Activated CD8-positive, alpha-beta T cell treated with anti-CD3 and anti-CD28 coated beads for 36 hours (primary cell): ENCODE measurements at regions not wholly inside any gene's neighbourhood (a gene's known extent, or its start where the extent isn't known, plus 50 kb on each side); places are given as distances from the start of the nearest gene placed in this dataset.

ENCODE experiments used
- ATAC-seq: fragments of 200-7000 bp; cut with Tn5 transposase; one replicate; pipeline ENCODE4 v1.10.0; 2021; ENCODE audit warnings: mild to moderate bottlenecking, moderate library complexity
- CTCF ChIA-PET: fragments of 350-600 bp; sonication (Branson Sonifier 250); formaldehyde crosslinking; loops from one replicate; lab custom pipeline; 2021; ENCODE audit warnings: antibody characterized with exemption; lab: Charles Lee
- POLR2A ChIA-PET: fragments of 350-600 bp; sonication (Branson Sonifier 250); formaldehyde crosslinking; loops from one replicate; lab custom pipeline; 2021; ENCODE audit warnings: antibody characterized with exemption; lab: Charles Lee
- DNase-seq: peaks from one replicate; pipeline ENCODE4 v3.0.0-alpha.2; 2020
- H3K27ac Mint-ChIP-seq: one replicate; pipeline ENCODE4 v1.8.0; 2021; ENCODE audit warnings: mild to moderate bottlenecking, mixed read lengths
- H3K27me3 Mint-ChIP-seq: one replicate; pipeline ENCODE4 v1.8.0; 2021; ENCODE audit warnings: mixed read lengths
- H3K36me3 Mint-ChIP-seq: one replicate; pipeline ENCODE4 v1.8.0; 2021; ENCODE audit warnings: low read depth, mixed read lengths
- H3K4me1 Mint-ChIP-seq: one replicate; pipeline ENCODE4 v1.8.0; 2021; ENCODE audit warnings: low read depth, mixed read lengths
- H3K4me3 Mint-ChIP-seq: one replicate; pipeline ENCODE4 v1.8.0; 2021; ENCODE audit warnings: mild to moderate bottlenecking, moderate library complexity, mixed read lengths
- H3K9me3 Mint-ChIP-seq: one replicate; pipeline ENCODE4 v1.8.0; 2021; ENCODE audit warnings: mixed read lengths
- CTCF ChIP-seq: fragments of 200-600 bp; IDR thresholded peaks from one replicate; pipeline ENCODE4 v1.8.0; 2022; ENCODE audit warnings: antibody characterized with exemption, mild to moderate bottlenecking
- intact Hi-C: fragments of 100-400 bp; cut with micrococcal nuclease; formaldehyde crosslinking; loops from one replicate; pipeline ENCODE4 v1.10.0; 2022

GRCh38 chr18:24817150-24817549, 356.7 kb downstream of the HRH4 start:
- DNase-seq (no peak), ATAC-seq (no peak)
- TF ChIP-seq CTCF: no peak
- Mint-ChIP-seq H3K9me3 (no peaks in the 10 kb centered on the region), H3K27ac (no peak overlapping the region), H3K4me3 (no peak overlapping the region), H3K4me1 (no peaks in the 10 kb centered on the region), H3K27me3 (no peaks in the 10 kb centered on the region), H3K36me3 (no peaks in the 10 kb centered on the region)
- POLR2A ChIA-PET: no interaction called here
- CTCF ChIA-PET: no interaction called here
- intact Hi-C loops: no loop called here

- Mint-ChIP-seq H3K27me3 (no peaks in the 10 kb centered on the region), H3K9me3 (no peaks in the 10 kb centered on the region), H3K36me3 (no peaks in the 10 kb centered on the region), H3K27ac (no peak overlapping the region), H3K4me1 (no peaks in the 10 kb centered on the region), H3K4me3 (no peak overlapping the region)
- POLR2A ChIA-PET: no interaction called here
- ATAC-seq: no peak
- no peak for DNase-seq
- CTCF ChIA-PET: no interaction called here
- intact Hi-C loops: no loop called here
- TF ChIP-seq CTCF: no peak
Observed at GRCh38 chr18:24817587-24818371, 357.3 kb downstream of the HRH4 start.

GRCh38 chr18:24818441-24818840, 358.0 kb downstream of the HRH4 start:
- ChIA-PET POLR2A (no interaction called here), CTCF (no interaction called here)
- intact Hi-C loops: no loop called here
- no peaks in the 10 kb centered on the region for H3K27me3 Mint-ChIP-seq
- ATAC-seq (no peak), DNase-seq (no peak)
- no peak overlapping the region for H3K4me3 Mint-ChIP-seq
- H3K27ac Mint-ChIP-seq: no peak overlapping the region
- no peaks in the 10 kb centered on the region for H3K36me3 Mint-ChIP-seq
- no peaks in the 10 kb centered on the region for H3K4me1 Mint-ChIP-seq
- H3K9me3 Mint-ChIP-seq: no peaks in the 10 kb centered on the region
- TF ChIP-seq CTCF: no peak

GRCh38 chr18:24819141-24819890, 358.9 kb downstream of the HRH4 start:
- Mint-ChIP-seq H3K27ac (no peak overlapping the region), H3K4me1 (no peaks in the 10 kb centered on the region), H3K36me3 (no peaks in the 10 kb centered on the region), H3K27me3 (no peaks in the 10 kb centered on the region), H3K4me3 (no peak overlapping the region), H3K9me3 (no peaks in the 10 kb centered on the region)
- no peak for ATAC-seq
- intact Hi-C loops: no loop called here
- no peak for TF ChIP-seq CTCF
- DNase-seq: no peak
- POLR2A ChIA-PET: no interaction called here
- CTCF ChIA-PET: no interaction called here

- H3K27me3 Mint-ChIP-seq: peaks cover 2% of the 10 kb centered on the region
- CTCF ChIA-PET: no interaction called here
- ATAC-seq (no peak), DNase-seq (no peak)
- intact Hi-C loops: no loop called here
- H3K36me3 Mint-ChIP-seq: no peaks in the 10 kb centered on the region
- TF ChIP-seq CTCF: no peak
- no peaks in the 10 kb centered on the region for H3K4me1 Mint-ChIP-seq
- H3K4me3 Mint-ChIP-seq: no peak overlapping the region
- no peaks in the 10 kb centered on the region for H3K9me3 Mint-ChIP-seq
- POLR2A ChIA-PET: no interaction called here
- no peak overlapping the region for H3K27ac Mint-ChIP-seq
Observed at GRCh38 chr18:24825397-24825796, 365.0 kb downstream of the HRH4 start.
